EL (cell line): ENCODE measurements at regions not wholly inside any gene's neighbourhood (a gene's known extent, or its start where the extent isn't known, plus 50 kb on each side); places are given as distances from the start of the nearest gene placed in this dataset.

Experiments
- DNase-seq: peaks from one replicate; pipeline ENCODE4 v3.0.0-alpha.2; 2016

- DNase-seq = no peak
Observed at GRCh38 chr7:94323844-94324243, 70.9 kb upstream of the COL1A2 start.

DNA sequence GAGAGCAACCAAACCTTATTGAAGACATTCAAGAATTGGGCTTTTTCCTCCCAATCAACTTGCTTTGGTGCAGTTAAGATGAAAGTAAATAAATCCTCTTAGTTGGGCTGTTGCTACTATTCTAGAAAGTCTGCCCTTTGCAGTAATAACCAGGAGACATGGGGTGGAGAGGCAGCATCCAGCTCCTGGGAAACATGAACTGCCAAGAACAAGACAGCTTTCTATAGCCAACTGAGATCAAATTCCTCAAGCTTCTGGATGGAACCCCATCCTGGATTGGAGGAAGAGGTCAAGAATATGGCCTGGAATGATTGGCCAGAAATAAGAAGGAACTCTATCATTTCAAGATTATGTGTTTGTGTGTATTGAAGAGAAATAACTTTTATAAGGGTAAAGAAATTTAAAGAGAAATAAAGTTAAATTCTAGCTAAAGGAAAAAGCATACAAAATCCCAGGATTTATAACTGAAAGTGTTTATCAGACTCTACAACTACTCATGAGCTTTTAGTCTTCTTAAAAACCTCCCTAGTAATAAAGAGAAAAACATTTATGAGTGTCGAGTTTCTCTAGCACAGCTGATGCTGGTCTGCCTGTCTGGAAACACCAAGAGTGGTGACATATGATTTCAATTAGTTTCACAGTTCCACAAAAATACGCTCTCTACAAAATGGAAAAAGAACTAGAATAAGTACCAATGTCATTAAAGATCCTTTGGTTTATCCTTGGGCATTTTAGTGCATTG is 70.1 kb upstream of the COL1A2 start:
- DNase-seq = no peak

- DNase-seq = no peak
Observed at GRCh38 chr7:94325122-94325475, 69.6 kb upstream of the COL1A2 start.

DNA sequence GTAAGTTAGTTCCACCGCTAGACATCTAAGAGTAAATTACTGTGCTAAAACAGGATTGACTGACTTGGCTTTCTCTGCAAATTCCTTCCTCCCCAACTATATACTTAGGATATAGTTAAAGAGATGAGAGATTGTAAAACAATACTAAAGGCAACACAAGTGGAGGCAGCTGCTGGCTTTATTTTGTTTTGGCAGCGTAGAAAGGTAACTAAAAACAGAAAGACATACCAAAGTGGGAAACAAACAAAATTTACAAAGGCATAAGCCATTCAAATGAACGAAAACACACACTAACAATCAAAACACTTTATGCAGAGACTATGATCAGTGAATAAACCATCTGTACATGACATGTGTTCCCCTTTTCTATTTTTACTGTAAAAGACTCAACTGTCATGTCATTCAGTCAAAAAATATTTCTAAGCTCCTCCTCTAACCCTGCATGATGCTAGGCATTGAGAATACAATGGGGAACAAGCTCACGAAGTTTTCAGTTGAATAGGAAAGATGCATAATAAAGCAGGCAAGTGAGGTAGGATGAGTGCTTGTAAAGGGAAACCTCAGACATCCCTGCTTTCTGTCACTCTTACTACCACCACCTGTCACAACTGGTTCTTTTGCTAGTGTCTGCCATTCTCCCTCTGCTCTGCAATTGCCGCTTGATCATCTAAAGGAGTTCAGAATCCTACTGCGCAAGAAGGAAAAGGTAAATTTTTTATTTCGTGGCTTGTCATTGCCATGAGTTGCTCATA is 64.2 kb upstream of the COL1A2 start:
- DNase-seq = no peak

DNA sequence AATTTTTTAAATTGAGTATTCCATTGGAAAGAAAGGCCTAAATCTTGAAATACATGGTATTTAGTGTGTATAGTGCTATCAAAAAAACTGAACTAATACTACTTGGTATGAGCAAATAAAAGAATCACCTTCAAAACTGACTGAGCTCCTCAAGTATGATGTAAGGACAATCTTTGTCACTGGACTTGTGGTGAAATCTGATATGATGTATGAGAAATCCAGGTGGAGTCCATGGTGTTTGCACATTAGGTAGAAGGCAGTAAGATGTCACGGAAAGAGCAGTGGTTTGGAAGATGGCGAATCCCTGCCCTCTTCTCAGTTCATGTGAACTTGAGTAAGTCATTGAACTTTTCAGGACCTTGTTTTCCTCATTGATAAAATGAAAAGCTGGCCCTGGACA is 62.1 kb upstream of the COL1A2 start:
- DNase-seq = no peak

GRCh38 chr7:94333810-94334209 is 60.9 kb upstream of the COL1A2 start:
- DNase-seq = no peak

GRCh38 chr7:94335586-94335985 is 59.1 kb upstream of the COL1A2 start:
- DNase-seq = peak; percentile 28

GRCh38 chr7:94336009-94336408 is 58.7 kb upstream of the COL1A2 start:
- no peak for DNase-seq

DNA sequence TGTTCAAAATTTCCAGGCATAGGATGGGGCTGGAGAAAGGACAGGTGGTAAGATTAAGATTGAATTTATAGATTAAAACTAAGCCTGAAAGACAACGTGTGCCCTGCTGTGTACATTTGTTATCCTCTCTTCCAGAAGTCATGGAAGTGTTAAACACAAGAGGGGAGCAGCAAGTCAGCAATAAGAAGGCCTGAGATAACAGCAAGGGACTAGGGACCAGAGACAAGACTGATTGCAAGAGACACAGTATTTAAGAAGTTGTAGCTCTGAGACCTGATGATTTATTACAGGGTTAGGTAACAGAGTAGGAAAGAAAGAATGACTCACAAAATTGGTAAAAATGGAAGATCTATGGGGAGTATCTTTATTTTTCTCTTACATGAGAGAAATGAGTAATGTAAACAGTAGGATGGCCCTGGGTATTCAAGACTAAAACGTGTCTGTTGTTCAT is 55.7 kb upstream of the COL1A2 start:
- peak; percentile 71 for DNase-seq

DNA sequence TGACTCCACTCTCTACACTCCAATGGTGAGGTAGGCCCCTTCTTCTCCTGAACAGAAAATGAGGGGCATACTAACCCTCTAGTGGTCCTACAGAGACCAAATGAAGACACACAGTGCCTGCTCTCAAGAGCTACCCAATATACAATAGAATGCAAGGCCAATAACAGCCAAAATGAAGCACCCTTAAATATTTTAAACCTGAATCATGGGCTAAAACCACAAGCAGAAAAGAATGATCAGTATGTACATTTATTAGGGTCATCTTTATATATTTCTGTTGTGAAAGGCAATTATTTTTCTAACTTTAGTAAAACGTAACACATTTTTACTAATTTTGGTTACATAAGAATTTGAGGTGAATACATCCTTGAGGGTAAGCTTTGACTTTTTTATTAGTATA is 49.9 kb upstream of the COL1A2 start:
- peak; percentile 84 for DNase-seq
